Breast epithelium (tissue), 4 donors: ENCODE measurements at regions not wholly inside any gene's neighbourhood (a gene's known extent, or its start where the extent isn't known, plus 50 kb on each side); places are given as distances from the start of the nearest gene placed in this dataset.

ENCODE experiments used
- DNase-seq, 2 donors: peaks; one replicate each; pipeline ENCODE4 v3.0.0-alpha.2; 2019; ENCODE audit warnings: low spot score in 2 of 2
- H3K27ac ChIP-seq, 2 donors: fragments of 200-600 bp; sonication (generic) in 1 of 2; one replicate each; pipeline ENCODE4 v1.5.1; 2016 to 2019; ENCODE audit warnings: mild to moderate bottlenecking in 1 of 2
- H3K27me3 ChIP-seq, 2 donors: fragments of 200-600 bp; sonication (generic) in 1 of 2; one replicate each; pipeline versions ENCODE4 v1.5.1 to v1.6.0; 2017 to 2019; ENCODE audit warnings: control low read depth in 1 of 2, mild to moderate bottlenecking in 1 of 2
- H3K36me3 ChIP-seq: fragments of 200-600 bp; one replicate; pipeline ENCODE4 v1.5.1; 2019
- H3K4me1 ChIP-seq, 2 donors: fragments of 200-600 bp; sonication (generic); one replicate each; pipeline ENCODE4 v1.5.1; 2016 to 2019; ENCODE audit warnings: control low read depth in 1 of 2
- H3K4me3 ChIP-seq, 3 donors: fragments of 200-600 bp; sonication (generic); 1 replicate in 2 of 3; 2 replicates in 1 of 3; pipeline ENCODE4 v1.5.1; 2016 to 2019; ENCODE audit warnings: mild to moderate bottlenecking in 3 of 3, moderate library complexity in 2 of 3
- H3K9me3 ChIP-seq, 2 donors: fragments of 200-600 bp; sonication (generic) in 1 of 2; one replicate each; pipeline ENCODE4 v1.5.1; 2016 to 2019; ENCODE audit warnings: control low read depth in 1 of 2
- CTCF ChIP-seq, 3 donors: fragments of 450-650 bp; IDR thresholded peaks; one replicate each; pipeline ENCODE4 v1.5.1; 2016 to 2017; ENCODE audit warnings: antibody characterized with exemption in 3 of 3, mild to moderate bottlenecking in 3 of 3, moderate library complexity in 3 of 3
- POLR2A ChIP-seq: fragments of 450-650 bp; IDR thresholded peaks from one replicate; pipeline ENCODE4 v1.6.1; 2016; ENCODE audit warnings: antibody characterized with exemption, mild to moderate bottlenecking, moderate library complexity
- POLR2AphosphoS5 ChIP-seq, 3 donors: sonication (generic); formaldehyde crosslinking; IDR thresholded peaks; one replicate each; pipeline ENCODE4 v1.6.1; 2017; ENCODE audit warnings: antibody characterized with exemption in 3 of 3
- intact Hi-C: fragments of 100-400 bp; cut with DNase I; formaldehyde crosslinking; loops from one replicate; pipeline ENCODE4 v1.15.1; 2023; ENCODE audit warnings: low total_unique reads

- DNase-seq = no peak
Observed at GRCh38 chr6:169893624-169894023, 142.2 kb downstream of the ERMARD start.

GRCh38 chr6:169891846-169892245 lies 140.4 kb downstream of the ERMARD start:
- TF ChIP-seq POLR2AphosphoS5 (IDR thresholded peaks at IDR 0.05) (no peak), CTCF (IDR thresholded peaks at IDR 0.05) (no peak), POLR2A (no peak)
- Histone ChIP-seq H3K27ac (no peak overlapping the region), H3K9me3 (peaks cover 0 to 4% of the 10 kb centered on the region in 2 donors), H3K4me3 (no peak overlapping the region), H3K27me3 (peaks cover 0 to 6% of the 10 kb centered on the region in 2 donors), H3K4me1 (no peaks in the 10 kb centered on the region), H3K36me3 (no peaks in the 10 kb centered on the region)
- no peak for DNase-seq
- intact Hi-C loops = no loop called here

More at GRCh38 chr6:169893624-169894023, 142.2 kb downstream of the ERMARD start:
- Histone ChIP-seq H3K4me1 (no peaks in the 10 kb centered on the region), H3K27ac (no peak overlapping the region), H3K9me3 (peaks cover 0 to 4% of the 10 kb centered on the region in 2 donors), H3K36me3 (no peaks in the 10 kb centered on the region), H3K27me3 (peaks cover 0 to 6% of the 10 kb centered on the region in 2 donors), H3K4me3 (no peak overlapping the region)
- intact Hi-C loops = no loop called here
- TF ChIP-seq POLR2AphosphoS5 (IDR thresholded peaks at IDR 0.05) (no peak), CTCF (IDR thresholded peaks at IDR 0.05) (no peak), POLR2A (no peak)

- DNase-seq = no peak
- no peak overlapping the region for H3K27ac ChIP-seq
- TF ChIP-seq CTCF (IDR thresholded peaks at IDR 0.05) = no peak
- no peak for TF ChIP-seq POLR2AphosphoS5 (IDR thresholded peaks at IDR 0.05)
- TF ChIP-seq POLR2A = no peak
- peaks cover 0 to 4% of the 10 kb centered on the region in 2 donors for H3K9me3 ChIP-seq
- no peak overlapping the region for H3K4me3 ChIP-seq
- intact Hi-C loops = no loop called here
- no peaks in the 10 kb centered on the region for H3K4me1 ChIP-seq
- peaks cover 0 to 6% of the 10 kb centered on the region in 2 donors for H3K27me3 ChIP-seq
- H3K36me3 ChIP-seq = no peaks in the 10 kb centered on the region
Observed at GRCh38 chr6:169891421-169891820, 140.0 kb downstream of the ERMARD start.

GRCh38 chr6:169890901-169891300 lies 139.5 kb downstream of the ERMARD start:
- Histone ChIP-seq H3K4me3 (no peak overlapping the region), H3K4me1 (no peaks in the 10 kb centered on the region), H3K27me3 (peaks cover 0 to 6% of the 10 kb centered on the region in 2 donors), H3K36me3 (no peaks in the 10 kb centered on the region), H3K27ac (no peak overlapping the region), H3K9me3 (peaks cover 0 to 4% of the 10 kb centered on the region in 2 donors)
- TF ChIP-seq POLR2AphosphoS5 (IDR thresholded peaks at IDR 0.05) (no peak), CTCF (IDR thresholded peaks at IDR 0.05) (no peak), POLR2A (no peak)
- intact Hi-C loops = no loop called here
- no peak for DNase-seq

GRCh38 chr6:169890049-169890448 lies 138.6 kb downstream of the ERMARD start:
- Histone ChIP-seq H3K9me3 (peaks cover 0 to 4% of the 10 kb centered on the region in 2 donors), H3K4me1 (no peaks in the 10 kb centered on the region), H3K4me3 (no peak overlapping the region), H3K36me3 (no peaks in the 10 kb centered on the region), H3K27ac (no peak overlapping the region), H3K27me3 (peaks cover 0 to 6% of the 10 kb centered on the region in 2 donors)
- no peak for DNase-seq
- intact Hi-C loops = no loop called here
- no peak for TF ChIP-seq POLR2AphosphoS5 (IDR thresholded peaks at IDR 0.05)
- no peak for TF ChIP-seq CTCF (IDR thresholded peaks at IDR 0.05)
- no peak for TF ChIP-seq POLR2A
